GM12873 (cell line): ENCODE measurements at regions not wholly inside any gene's neighbourhood (a gene's known extent, or its start where the extent isn't known, plus 50 kb on each side); places are given as distances from the start of the nearest gene placed in this dataset.

ENCODE experiments used
- TF ChIP-seq, protein P1 (sequence below): IDR thresholded peaks from 2 replicates; pipeline ENCODE4 v1.5.1; 2012; ENCODE audit warnings: low read depth, mild to moderate bottlenecking, moderate library complexity, low read length, control low read depth; ENCODE audit not compliant: insufficient read depth; ENCODE audit errors: missing control alignments

DNA sequence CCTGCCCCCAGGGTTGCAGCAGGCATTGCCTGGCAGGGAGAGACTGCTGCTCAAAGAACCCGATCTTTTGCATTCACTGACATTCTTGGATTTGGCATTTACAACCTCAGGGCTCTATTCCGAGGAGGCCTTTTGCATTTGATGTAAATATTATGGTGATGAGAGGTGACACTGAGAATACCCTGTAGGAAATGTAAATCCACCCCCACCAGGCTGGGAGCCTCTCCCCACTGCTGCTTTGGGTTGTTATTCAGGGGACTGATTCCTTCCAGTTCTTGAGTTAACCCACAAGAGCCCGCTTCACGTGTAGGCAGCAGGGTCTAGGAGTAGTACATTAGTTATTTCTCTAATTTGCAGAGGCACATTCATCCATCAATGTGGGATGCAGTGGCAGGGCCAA, 55.5 kb upstream of the ARAP3 start:
- TF ChIP-seq, protein P1, sequence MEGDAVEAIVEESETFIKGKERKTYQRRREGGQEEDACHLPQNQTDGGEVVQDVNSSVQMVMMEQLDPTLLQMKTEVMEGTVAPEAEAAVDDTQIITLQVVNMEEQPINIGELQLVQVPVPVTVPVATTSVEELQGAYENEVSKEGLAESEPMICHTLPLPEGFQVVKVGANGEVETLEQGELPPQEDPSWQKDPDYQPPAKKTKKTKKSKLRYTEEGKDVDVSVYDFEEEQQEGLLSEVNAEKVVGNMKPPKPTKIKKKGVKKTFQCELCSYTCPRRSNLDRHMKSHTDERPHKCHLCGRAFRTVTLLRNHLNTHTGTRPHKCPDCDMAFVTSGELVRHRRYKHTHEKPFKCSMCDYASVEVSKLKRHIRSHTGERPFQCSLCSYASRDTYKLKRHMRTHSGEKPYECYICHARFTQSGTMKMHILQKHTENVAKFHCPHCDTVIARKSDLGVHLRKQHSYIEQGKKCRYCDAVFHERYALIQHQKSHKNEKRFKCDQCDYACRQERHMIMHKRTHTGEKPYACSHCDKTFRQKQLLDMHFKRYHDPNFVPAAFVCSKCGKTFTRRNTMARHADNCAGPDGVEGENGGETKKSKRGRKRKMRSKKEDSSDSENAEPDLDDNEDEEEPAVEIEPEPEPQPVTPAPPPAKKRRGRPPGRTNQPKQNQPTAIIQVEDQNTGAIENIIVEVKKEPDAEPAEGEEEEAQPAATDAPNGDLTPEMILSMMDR: no peak

DNA sequence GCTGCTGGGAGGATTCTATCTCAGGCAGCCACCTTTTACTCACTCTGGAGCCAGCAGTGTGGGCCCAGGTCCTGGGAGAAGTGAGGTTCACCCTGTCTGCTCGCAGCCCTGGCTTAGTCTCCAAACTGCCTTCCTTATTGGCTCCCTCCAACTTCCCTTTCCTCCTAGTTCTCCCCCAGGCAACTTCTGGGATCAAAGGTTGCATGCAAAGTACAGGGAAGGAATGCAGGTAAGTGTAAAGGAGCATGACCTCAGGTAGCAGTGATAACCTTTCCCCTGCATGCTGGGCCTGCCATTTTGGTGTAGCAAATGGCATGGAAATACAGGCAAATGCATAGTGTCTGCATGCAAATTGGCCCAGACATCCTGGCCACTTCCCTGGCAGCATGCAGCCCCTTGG, 53.8 kb upstream of the ARAP3 start:
- TF ChIP-seq, protein P1: no peak

DNA sequence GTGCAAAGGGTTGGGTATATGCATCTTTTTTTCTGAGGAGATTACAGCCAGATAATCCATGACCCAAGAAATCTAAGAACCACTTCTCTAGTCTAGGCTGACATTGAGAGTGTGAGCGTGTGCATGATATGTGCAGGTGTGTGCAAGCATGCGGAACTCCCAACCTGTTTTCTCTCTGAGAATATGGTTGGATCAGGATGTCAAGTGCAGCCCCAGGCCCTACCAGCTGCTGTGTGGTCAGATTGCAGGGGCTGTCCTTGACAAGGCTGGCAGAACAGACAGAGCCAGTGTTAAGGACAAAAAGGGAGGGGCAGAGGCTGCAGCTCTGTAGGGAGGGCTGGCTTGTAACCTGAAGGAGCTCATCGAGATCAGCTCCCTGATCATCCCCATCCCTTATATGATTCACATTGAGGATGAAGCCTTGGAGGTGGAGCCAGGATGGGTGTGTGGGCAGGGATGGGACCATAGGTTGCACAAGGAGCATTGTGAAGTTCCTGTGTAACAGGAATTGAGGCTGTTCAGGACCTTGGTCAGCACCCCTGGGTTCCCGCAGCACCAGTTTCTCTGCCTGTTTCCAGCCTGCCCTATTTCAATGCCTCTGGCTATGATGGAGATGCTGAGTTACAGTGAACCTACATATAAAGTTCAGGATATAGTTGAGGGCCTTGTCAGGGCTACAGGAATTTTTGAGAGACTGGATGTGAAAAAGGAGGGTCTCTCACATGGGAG, 52.6 kb upstream of the ARAP3 start:
- TF ChIP-seq, protein P1: no peak

DNA sequence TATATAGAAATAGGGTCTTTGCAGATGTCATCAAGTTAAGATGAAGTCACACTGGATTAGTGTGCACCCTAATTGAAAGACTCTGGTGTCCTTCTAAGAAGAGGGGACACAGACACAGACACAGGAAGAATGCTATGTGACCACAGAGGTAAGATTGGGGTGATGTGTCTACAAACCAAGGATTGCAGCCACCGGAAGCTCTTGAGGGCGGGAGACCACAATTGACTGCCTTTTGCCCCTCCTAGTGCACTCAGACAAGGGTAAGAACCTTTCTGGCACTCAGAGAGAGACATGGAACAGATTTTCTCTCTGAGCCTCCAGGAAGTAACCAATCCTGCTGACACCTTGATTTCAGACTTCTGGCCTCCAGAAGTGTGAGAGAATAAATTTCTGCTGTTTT, 51.2 kb upstream of the ARAP3 start:
- TF ChIP-seq, protein P1: no peak

DNA sequence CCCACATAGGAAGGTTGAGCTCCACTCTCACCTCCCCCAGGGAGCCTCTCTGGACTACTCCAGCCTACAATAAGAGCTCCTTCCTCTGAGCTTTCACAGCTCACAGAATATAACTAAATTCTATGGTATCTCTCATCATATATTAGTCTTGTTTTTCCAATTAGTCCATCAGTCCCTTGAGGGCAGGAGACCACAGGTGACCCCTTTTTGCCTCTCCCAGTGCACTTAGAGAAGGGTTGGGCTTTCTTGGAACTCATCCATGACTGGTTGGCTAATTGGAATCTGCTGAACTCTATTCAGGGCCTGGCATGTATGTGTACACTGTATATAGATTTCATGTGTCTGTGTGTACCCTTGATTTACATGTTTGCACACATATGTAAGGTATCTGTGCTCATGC, 50.4 kb upstream of the ARAP3 start:
- TF ChIP-seq, protein P1: no peak
